Suprapubic skin (tissue), 4 donors: ENCODE measurements at regions not wholly inside any gene's neighbourhood (a gene's known extent, or its start where the extent isn't known, plus 50 kb on each side); places are given as distances from the start of the nearest gene placed in this dataset.

Experiments used
- CTCF ChIP-seq, 2 donors: fragments of 200-600 bp in 1 of 2; fragments of 450-650 bp in 1 of 2; sonication (generic) in 1 of 2; IDR thresholded peaks; one replicate each; pipeline ENCODE4 v1.5.1; 2016 to 2019; ENCODE audit warnings: antibody characterized with exemption in 2 of 2, mild to moderate bottlenecking in 1 of 2, moderate library complexity in 1 of 2
- EP300 ChIP-seq: sonication (generic); formaldehyde crosslinking; IDR thresholded peaks from one replicate; pipeline ENCODE4 v1.6.1; 2017; ENCODE audit warnings: antibody characterized with exemption
- POLR2A ChIP-seq, 2 donors: fragments of 450-650 bp; IDR thresholded peaks; one replicate each; pipeline ENCODE4 v1.6.1; 2017; ENCODE audit warnings: antibody characterized with exemption in 2 of 2, mild to moderate bottlenecking in 2 of 2, moderate library complexity in 2 of 2
- POLR2AphosphoS5 ChIP-seq, 3 donors: sonication (generic); formaldehyde crosslinking; IDR thresholded peaks; one replicate each; pipeline ENCODE4 v1.6.1; 2017; ENCODE audit warnings: antibody characterized with exemption in 3 of 3

- TF ChIP-seq CTCF (IDR thresholded peaks at IDR 0.05) (no peak), EP300 (no peak), POLR2A (IDR thresholded peaks at IDR 0.05) (no peak), POLR2AphosphoS5 (IDR thresholded peaks at IDR 0.05) (no peak)
Observed at GRCh38 chr18:2466978-2467377, 104.3 kb downstream of the METTL4 start.
